Neural cell (in vitro differentiated cells): ENCODE measurements at regions not wholly inside any gene's neighbourhood (a gene's known extent, or its start where the extent isn't known, plus 50 kb on each side); places are given as distances from the start of the nearest gene placed in this dataset.
A peak's percentile ranks its signal among the peaks of the same experiment; 100 is the strongest.

ENCODE experiments used
- CTCF ChIP-seq: fragments of 450-650 bp; IDR thresholded peaks from 2 replicates; pipeline ENCODE4 v1.5.1; 2014; ENCODE audit warnings: antibody characterized with exemption, mild to moderate bottlenecking, moderate library complexity; ENCODE audit not compliant: poor library complexity, severe bottlenecking
- EP300 ChIP-seq: fragments of 450-650 bp; conservative IDR thresholded peaks from 2 replicates; pipeline ENCODE4 v1.6.1; 2014; ENCODE audit warnings: antibody characterized with exemption, mild to moderate bottlenecking, moderate library complexity; ENCODE audit not compliant: poor library complexity, severe bottlenecking
- POLR2AphosphoS5 ChIP-seq: IDR thresholded peaks from 2 replicates; pipeline ENCODE4 v1.6.1; 2012
- REST ChIP-seq: IDR thresholded peaks from 2 replicates; pipeline ENCODE4 v1.6.1; 2012; ENCODE audit warnings: borderline replicate concordance

- TF ChIP-seq CTCF (no peak), EP300 (peak; percentile 73), POLR2AphosphoS5 (peak; percentile 67), REST (peak; percentile 39)
These were observed 1630.8 kb upstream of the TENM4 start for GRCh38 chr11:81071606-81072005.
